ENCODE measurements at regions not wholly inside any gene's neighbourhood (a gene's known extent, or its start where the extent isn't known, plus 50 kb on each side); places are given as distances from the start of the nearest gene placed in this dataset.

DNA sequence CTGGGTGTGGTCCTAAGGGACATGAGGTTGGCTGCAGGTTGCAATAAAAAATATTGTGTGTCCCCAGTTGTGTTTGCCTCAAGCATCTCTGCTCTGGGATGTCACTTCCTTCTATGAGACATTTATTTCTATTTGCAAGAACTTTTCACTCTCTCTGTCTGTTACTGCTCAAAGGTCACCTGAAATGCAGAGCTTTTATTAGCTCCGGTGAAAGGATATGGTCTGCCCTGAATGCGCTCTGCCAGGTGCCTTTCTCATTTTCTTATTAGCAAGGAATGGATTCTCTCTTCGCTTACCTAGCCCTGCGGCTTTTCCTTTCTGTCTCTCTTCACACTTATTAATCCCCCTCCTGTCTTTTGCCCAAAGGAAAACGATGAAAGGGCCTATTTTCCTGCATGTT is 526.1 kb downstream of the TMEM38B start:
- FAIRE-seq: no peak

DNA sequence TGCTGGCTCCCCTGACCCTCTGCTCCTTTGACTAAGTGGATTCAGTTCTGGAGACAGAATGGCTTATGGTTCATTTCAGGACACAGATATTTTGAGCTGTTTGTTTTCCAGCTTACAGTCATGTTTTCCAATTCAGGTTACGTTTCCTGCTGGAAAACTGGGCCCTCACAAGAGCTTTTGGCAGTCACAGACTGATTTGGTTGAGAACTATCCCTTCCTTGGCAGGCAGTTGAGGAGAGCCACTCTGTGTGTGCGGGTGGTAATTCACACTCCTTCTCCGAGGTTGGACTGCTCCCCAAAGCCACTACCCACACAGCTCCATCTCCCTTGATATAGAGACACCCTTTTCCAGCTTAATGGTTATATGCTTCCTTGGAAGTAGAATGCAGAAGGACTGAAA is 534.5 kb downstream of the TMEM38B start:
- FAIRE-seq (no peak), DNase-seq (ENCODE audit: low read depth, low spot score) (no peak)
- Histone ChIP-seq H3K36me3 (ENCODE audit: control insufficient read depth in 2 of 2, extremely low read depth in 1 of 2, insufficient read depth in 2 of 2, low read length in 2 of 2) (no peaks in the 10 kb centered on the region), H3K79me2 (ENCODE audit: control insufficient read depth, insufficient read depth, low read length) (no peaks in the 10 kb centered on the region), H2AFZ (ENCODE audit: control insufficient read depth, low read length) (no peak overlapping the region), H3K4me1 (ENCODE audit: control insufficient read depth, extremely low read depth, insufficient read depth, low read length) (no peaks in the 10 kb centered on the region), H3K9me1 (ENCODE audit: control insufficient read depth, extremely low read depth, insufficient read depth, low read length) (no peaks in the 10 kb centered on the region), H3K4me3 (ENCODE audit: control insufficient read depth in 2 of 3, extremely low read depth in 1 of 3, insufficient read depth in 2 of 3, low read depth in 1 of 3, low read length in 3 of 3) (no peak overlapping the region), H3K27me3 (ENCODE audit: control insufficient read depth, extremely low read depth, insufficient read depth, low read length) (peaks cover 4% of the 10 kb centered on the region), H3K9me3 (ENCODE audit: control insufficient read depth, low read depth, low read length) (no peaks in the 10 kb centered on the region), H3K27ac (ENCODE audit: control insufficient read depth, insufficient read depth, low read length) (no peak overlapping the region), H3K9ac (ENCODE audit: control insufficient read depth, extremely low read depth, insufficient read depth, low read length) (no peak overlapping the region), H4K20me1 (ENCODE audit: control insufficient read depth, extremely low read depth, insufficient read depth, low read length) (no peaks in the 10 kb centered on the region), H3K4me2 (ENCODE audit: control insufficient read depth, extremely low read depth, insufficient read depth, low read depth, low read length) (no peak overlapping the region)
- no peak for TF ChIP-seq EZH2 (IDR thresholded peaks at IDR 0.05; ENCODE audit: low read length)
- TF ChIP-seq, protein P1, sequence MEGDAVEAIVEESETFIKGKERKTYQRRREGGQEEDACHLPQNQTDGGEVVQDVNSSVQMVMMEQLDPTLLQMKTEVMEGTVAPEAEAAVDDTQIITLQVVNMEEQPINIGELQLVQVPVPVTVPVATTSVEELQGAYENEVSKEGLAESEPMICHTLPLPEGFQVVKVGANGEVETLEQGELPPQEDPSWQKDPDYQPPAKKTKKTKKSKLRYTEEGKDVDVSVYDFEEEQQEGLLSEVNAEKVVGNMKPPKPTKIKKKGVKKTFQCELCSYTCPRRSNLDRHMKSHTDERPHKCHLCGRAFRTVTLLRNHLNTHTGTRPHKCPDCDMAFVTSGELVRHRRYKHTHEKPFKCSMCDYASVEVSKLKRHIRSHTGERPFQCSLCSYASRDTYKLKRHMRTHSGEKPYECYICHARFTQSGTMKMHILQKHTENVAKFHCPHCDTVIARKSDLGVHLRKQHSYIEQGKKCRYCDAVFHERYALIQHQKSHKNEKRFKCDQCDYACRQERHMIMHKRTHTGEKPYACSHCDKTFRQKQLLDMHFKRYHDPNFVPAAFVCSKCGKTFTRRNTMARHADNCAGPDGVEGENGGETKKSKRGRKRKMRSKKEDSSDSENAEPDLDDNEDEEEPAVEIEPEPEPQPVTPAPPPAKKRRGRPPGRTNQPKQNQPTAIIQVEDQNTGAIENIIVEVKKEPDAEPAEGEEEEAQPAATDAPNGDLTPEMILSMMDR (optimal IDR thresholded peaks at IDR 0.05 in 1 of 3, IDR thresholded peaks at IDR 0.05 in 1 of 3, conservative IDR thresholded peaks at IDR 0.05 in 1 of 3; ENCODE audit: extremely low read depth in 1 of 3, insufficient read depth in 2 of 3, low read length in 3 of 3): no peak
- dilution Hi-C loops (cut with MboI; ENCODE audit: extremely low pct_ligation_motif_present, low sequenced_read_pairs): no loop called here

More for the DNA sequence above, 526.1 kb downstream of the TMEM38B start:
- dilution Hi-C loops (cut with MboI; ENCODE audit: extremely low pct_ligation_motif_present, low sequenced_read_pairs): no loop called here
- Histone ChIP-seq H3K27ac (ENCODE audit: control insufficient read depth, insufficient read depth, low read length) (no peak overlapping the region), H3K4me3 (ENCODE audit: control insufficient read depth in 2 of 3, extremely low read depth in 1 of 3, insufficient read depth in 2 of 3, low read depth in 1 of 3, low read length in 3 of 3) (no peak overlapping the region), H3K36me3 (ENCODE audit: control insufficient read depth in 2 of 2, extremely low read depth in 1 of 2, insufficient read depth in 2 of 2, low read length in 2 of 2) (no peaks in the 10 kb centered on the region), H3K79me2 (ENCODE audit: control insufficient read depth, insufficient read depth, low read length) (no peaks in the 10 kb centered on the region), H3K9me1 (ENCODE audit: control insufficient read depth, extremely low read depth, insufficient read depth, low read length) (no peaks in the 10 kb centered on the region), H2AFZ (ENCODE audit: control insufficient read depth, low read length) (no peak overlapping the region), H4K20me1 (ENCODE audit: control insufficient read depth, extremely low read depth, insufficient read depth, low read length) (no peaks in the 10 kb centered on the region), H3K9ac (ENCODE audit: control insufficient read depth, extremely low read depth, insufficient read depth, low read length) (no peak overlapping the region), H3K27me3 (ENCODE audit: control insufficient read depth, extremely low read depth, insufficient read depth, low read length) (no peaks in the 10 kb centered on the region), H3K4me2 (ENCODE audit: control insufficient read depth, extremely low read depth, insufficient read depth, low read depth, low read length) (no peak overlapping the region), H3K4me1 (ENCODE audit: control insufficient read depth, extremely low read depth, insufficient read depth, low read length) (no peaks in the 10 kb centered on the region), H3K9me3 (ENCODE audit: control insufficient read depth, low read depth, low read length) (no peaks in the 10 kb centered on the region)
- DNase-seq (ENCODE audit: low read depth, low spot score): no peak
- TF ChIP-seq EZH2 (IDR thresholded peaks at IDR 0.05; ENCODE audit: low read length): no peak
- TF ChIP-seq, protein P1 (optimal IDR thresholded peaks at IDR 0.05 in 1 of 3, IDR thresholded peaks at IDR 0.05 in 1 of 3, conservative IDR thresholded peaks at IDR 0.05 in 1 of 3; ENCODE audit: extremely low read depth in 1 of 3, insufficient read depth in 2 of 3, low read length in 3 of 3): no peak
